B cell (primary cell): ENCODE measurements at regions not wholly inside any gene's neighbourhood (a gene's known extent, or its start where the extent isn't known, plus 50 kb on each side); places are given as distances from the start of the nearest gene placed in this dataset.

Experiments used
- CTCF ChIP-seq: fragments of 200-600 bp; IDR thresholded peaks from one replicate; pipeline ENCODE4 v1.8.0; 2022; ENCODE audit warnings: antibody characterized with exemption, mild to moderate bottlenecking
- EZH2 ChIP-seq: IDR thresholded peaks from 2 replicates; pipeline ENCODE4 v1.6.1; 2012; ENCODE audit warnings: borderline replicate concordance, low read depth, mild to moderate bottlenecking, moderate library complexity, low read length; ENCODE audit not compliant: insufficient read depth, poor library complexity, severe bottlenecking

- no peak for TF ChIP-seq CTCF
- TF ChIP-seq EZH2, result no peak
Observed at GRCh38 chr3:159765860-159766294, 222.8 kb upstream of the IL12A start.
